ENCODE measurements at regions not wholly inside any gene's neighbourhood (a gene's known extent, or its start where the extent isn't known, plus 50 kb on each side); places are given as distances from the start of the nearest gene placed in this dataset.

DNA sequence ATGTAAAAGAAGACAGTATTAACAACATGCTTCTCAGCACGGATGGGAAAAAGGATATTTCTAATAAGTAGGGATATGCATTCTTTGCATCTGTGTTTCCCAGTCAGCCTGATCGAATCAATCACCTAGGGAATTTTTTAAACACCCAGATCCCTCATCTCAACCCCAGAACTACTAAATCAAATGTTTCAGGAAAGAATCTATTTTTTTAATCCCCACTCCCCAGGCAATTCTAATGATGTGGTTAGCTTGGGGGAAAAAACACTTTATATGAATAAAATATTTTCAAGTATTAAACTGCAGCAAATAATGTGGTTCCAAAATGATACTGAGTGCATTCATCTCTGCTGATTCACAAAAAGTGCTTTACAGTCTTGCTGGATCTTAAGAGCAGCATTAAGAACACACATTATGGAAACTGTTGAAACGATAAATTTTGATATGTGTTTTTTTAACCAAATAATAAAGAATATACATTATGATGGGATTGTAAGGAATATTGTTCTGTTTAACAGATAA lies 68.7 kb upstream of the GUCY1A1 start:
- H3K36me3 Mint-ChIP-seq (ENCODE audit: low read depth), result no peaks in the 10 kb centered on the region
- H3K27me3 Mint-ChIP-seq (ENCODE audit: low read depth), result no peaks in the 10 kb centered on the region
- no peak for TF ChIP-seq CTCF (IDR thresholded peaks at IDR 0.05; ENCODE audit: unreplicated experiment in 3 of 3)
- H3K4me3 Mint-ChIP-seq, result no peak overlapping the region
- peaks cover 36% of the 10 kb centered on the region for H3K4me1 Mint-ChIP-seq
- H3K27ac Mint-ChIP-seq, result peak overlapping the region; percentile 21 to 55 (median 38)
- H3K9me3 Mint-ChIP-seq, result no peaks in the 10 kb centered on the region

- Mint-ChIP-seq H3K27me3 (ENCODE audit: low read depth) (no peaks in the 10 kb centered on the region), H3K27ac (peak overlapping the region in 1 of 3 experiments; percentile 38), H3K4me1 (peaks cover 39% of the 10 kb centered on the region), H3K4me3 (no peak overlapping the region), H3K36me3 (ENCODE audit: low read depth) (no peaks in the 10 kb centered on the region), H3K9me3 (no peaks in the 10 kb centered on the region)
- no peak for TF ChIP-seq CTCF (IDR thresholded peaks at IDR 0.05; ENCODE audit: unreplicated experiment in 3 of 3)
Measured at GRCh38 chr4:155597281-155597680, 69.4 kb upstream of the GUCY1A1 start.

DNA sequence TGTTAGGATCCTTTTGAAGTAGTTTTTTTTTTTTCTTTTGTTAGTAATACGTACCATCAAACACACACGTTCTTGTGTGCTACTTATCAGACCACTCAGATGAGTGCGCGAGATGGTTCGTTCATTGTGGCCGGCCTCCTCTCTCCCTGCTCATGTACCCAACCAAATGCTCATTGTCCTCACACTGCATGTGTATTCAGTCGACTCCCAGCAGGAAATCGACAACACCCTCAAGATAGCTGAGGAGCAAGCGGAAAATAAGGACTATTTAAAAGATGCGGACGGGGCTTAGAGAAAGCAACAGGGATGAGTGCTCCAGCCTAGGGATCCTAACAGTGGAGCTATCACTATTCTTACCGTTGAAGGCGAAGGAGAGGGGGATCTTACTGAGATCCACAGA lies 72.9 kb upstream of the GUCY1A1 start:
- H3K27ac Mint-ChIP-seq, result peak overlapping the region; percentile 86 to 95 (median 92)
- no peak for TF ChIP-seq CTCF (IDR thresholded peaks at IDR 0.05; ENCODE audit: unreplicated experiment in 3 of 3)
- H3K9me3 Mint-ChIP-seq, result no peaks in the 10 kb centered on the region
- no peak overlapping the region for H3K4me3 Mint-ChIP-seq
- H3K4me1 Mint-ChIP-seq, result peaks cover 38% of the 10 kb centered on the region
- no peaks in the 10 kb centered on the region for H3K27me3 Mint-ChIP-seq (ENCODE audit: low read depth)
- H3K36me3 Mint-ChIP-seq (ENCODE audit: low read depth), result no peaks in the 10 kb centered on the region

GRCh38 chr4:155592938-155593297 lies 73.7 kb upstream of the GUCY1A1 start:
- Mint-ChIP-seq H3K36me3 (ENCODE audit: low read depth) (no peaks in the 10 kb centered on the region), H3K9me3 (no peaks in the 10 kb centered on the region), H3K27ac (peak overlapping the region; percentile 86 to 95 (median 92)), H3K27me3 (ENCODE audit: low read depth) (no peaks in the 10 kb centered on the region), H3K4me3 (no peak overlapping the region), H3K4me1 (peaks cover 36% of the 10 kb centered on the region)
- TF ChIP-seq CTCF (IDR thresholded peaks at IDR 0.05; ENCODE audit: unreplicated experiment in 3 of 3), result no peak

GRCh38 chr4:155592179-155592937 lies 74.3 kb upstream of the GUCY1A1 start:
- peaks cover 31% of the 10 kb centered on the region for H3K4me1 Mint-ChIP-seq
- H3K4me3 Mint-ChIP-seq, result no peak overlapping the region
- TF ChIP-seq CTCF (IDR thresholded peaks at IDR 0.05; ENCODE audit: unreplicated experiment in 3 of 3), result no peak
- no peaks in the 10 kb centered on the region for H3K27me3 Mint-ChIP-seq (ENCODE audit: low read depth)
- no peaks in the 10 kb centered on the region for H3K36me3 Mint-ChIP-seq (ENCODE audit: low read depth)
- H3K27ac Mint-ChIP-seq, result peak overlapping the region; percentile 86 to 95 (median 92)
- no peaks in the 10 kb centered on the region for H3K9me3 Mint-ChIP-seq

DNA sequence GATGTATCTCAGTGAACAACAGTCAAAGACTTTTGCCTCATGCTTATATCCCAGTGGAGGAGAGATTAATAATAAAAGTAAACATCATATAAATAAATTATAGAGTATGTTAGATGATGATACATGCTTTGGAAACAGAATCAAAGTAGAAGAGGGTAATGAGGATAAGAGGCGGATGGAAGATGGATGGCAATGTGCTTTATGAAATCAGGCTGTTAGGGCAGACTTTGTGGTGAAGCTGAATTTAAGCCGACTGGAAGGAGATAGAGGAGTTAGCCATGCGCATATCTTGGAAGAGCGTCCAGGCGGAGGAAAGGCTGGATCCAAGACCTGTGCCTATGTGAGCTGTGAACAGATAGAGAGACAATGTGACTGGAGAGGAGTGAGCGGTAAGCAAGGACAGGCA lies 74.9 kb upstream of the GUCY1A1 start:
- Mint-ChIP-seq H3K36me3 (ENCODE audit: low read depth) (no peaks in the 10 kb centered on the region), H3K4me3 (peak overlapping the region in 2 of 3 experiments; percentile 5 to 20), H3K9me3 (no peaks in the 10 kb centered on the region), H3K27ac (peak overlapping the region; percentile 81 to 95 (median 86)), H3K4me1 (peaks cover 31% of the 10 kb centered on the region), H3K27me3 (ENCODE audit: low read depth) (no peaks in the 10 kb centered on the region)
- no peak for TF ChIP-seq CTCF (IDR thresholded peaks at IDR 0.05; ENCODE audit: unreplicated experiment in 3 of 3)
